ENCODE measurements at regions not wholly inside any gene's neighbourhood (a gene's known extent, or its start where the extent isn't known, plus 50 kb on each side); places are given as distances from the start of the nearest gene placed in this dataset.
"Not testable (repeated sequence)": the region's sequence is repeated elsewhere in the genome, so short reads cannot be mapped to it uniquely, and the experiment has no call there.

GRCh38 chr12:69170293-69170692, 69.1 kb upstream of the CPSF6 start:
- in situ Hi-C loops (cut with MboI; ENCODE audit: low sequenced_read_pairs) = no loop called here

DNA sequence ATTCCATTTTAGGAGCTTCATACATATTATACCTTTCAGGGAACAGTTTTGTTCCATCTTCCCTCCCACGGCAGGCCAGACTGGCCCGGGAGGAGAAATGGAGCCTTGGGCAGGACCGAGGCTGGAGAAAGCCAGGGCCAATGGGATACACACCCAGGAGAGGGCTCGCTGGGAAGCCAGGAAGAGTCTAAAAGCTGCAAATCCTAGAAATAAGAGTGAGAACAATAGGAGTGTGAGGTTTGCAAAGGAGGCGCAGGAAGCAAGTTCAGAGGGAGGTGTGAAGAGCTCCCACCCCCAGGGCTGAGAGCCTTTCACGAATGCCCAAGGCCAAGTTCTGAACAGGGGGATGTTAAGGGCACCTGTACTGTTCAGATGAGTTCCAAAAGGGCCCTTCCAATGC, 67.5 kb upstream of the CPSF6 start:
- in situ Hi-C loops (cut with MboI; ENCODE audit: low sequenced_read_pairs) = no loop called here

- in situ Hi-C loops (cut with MboI; ENCODE audit: low sequenced_read_pairs) = no loop called here
These were observed 66.9 kb upstream of the CPSF6 start for GRCh38 chr12:69172491-69172890.

DNA sequence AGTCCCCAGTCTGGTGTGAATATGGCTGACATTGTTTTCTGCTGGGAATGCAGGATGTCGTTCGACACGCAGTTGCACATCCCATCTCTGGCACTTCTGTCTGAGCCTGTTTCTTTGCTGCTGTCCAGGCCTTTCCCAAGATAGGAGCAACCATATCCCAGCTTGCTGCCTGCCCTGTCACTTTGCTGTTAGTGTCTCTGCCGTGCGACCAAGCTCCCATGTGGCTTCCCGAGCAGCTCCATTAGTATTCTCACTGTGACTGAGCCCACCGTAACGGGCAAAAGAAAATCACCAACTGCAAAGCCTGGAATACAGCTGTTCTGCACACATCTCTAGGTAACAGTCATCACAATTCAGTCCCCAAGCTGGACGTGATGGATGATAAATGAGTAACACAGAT, 66.0 kb upstream of the CPSF6 start:
- in situ Hi-C loops (cut with MboI; ENCODE audit: low sequenced_read_pairs) = no loop called here

GRCh38 chr12:69179786-69180185, 59.6 kb upstream of the CPSF6 start:
- in situ Hi-C loops (cut with MboI; ENCODE audit: low sequenced_read_pairs) = no loop called here

GRCh38 chr12:69187572-69187971, 51.8 kb upstream of the CPSF6 start:
- in situ Hi-C loops (cut with MboI; ENCODE audit: low sequenced_read_pairs) = not testable (repeated sequence)

- in situ Hi-C loops (cut with MboI; ENCODE audit: low sequenced_read_pairs) = no loop called here
These were observed 49.9 kb upstream of the CPSF6 start for GRCh38 chr12:69189378-69189978.
